H1 (cell line): ENCODE measurements at regions not wholly inside any gene's neighbourhood (a gene's known extent, or its start where the extent isn't known, plus 50 kb on each side); places are given as distances from the start of the nearest gene placed in this dataset.

Source experiments
- CBX5 ChIP-seq: fragments of 300-800, 300-1000 bp; sonication (generic); IDR thresholded peaks from 2 replicates; pipeline ENCODE4 v1.7.1; 2016; ENCODE audit warnings: antibody characterized with exemption, low read length, low read depth
- POLR2AphosphoS5 ChIP-seq: IDR thresholded peaks from 2 replicates; pipeline ENCODE4 v1.6.1; 2011; ENCODE audit warnings: low read depth, low read length
- TAF1 ChIP-seq: IDR thresholded peaks from 2 replicates; pipeline ENCODE4 v1.6.1; 2011; ENCODE audit warnings: mild to moderate bottlenecking, low read depth, low read length
- TF ChIP-seq, protein P1 (sequence below): IDR thresholded peaks from 2 replicates; pipeline ENCODE4 v1.6.1; 2012; ENCODE audit warnings: low read length, inconsistent platforms
- TF ChIP-seq, protein P2 (sequence below): IDR thresholded peaks from 2 replicates; pipeline ENCODE4 v1.6.1; 2012; ENCODE audit warnings: inconsistent platforms

DNA sequence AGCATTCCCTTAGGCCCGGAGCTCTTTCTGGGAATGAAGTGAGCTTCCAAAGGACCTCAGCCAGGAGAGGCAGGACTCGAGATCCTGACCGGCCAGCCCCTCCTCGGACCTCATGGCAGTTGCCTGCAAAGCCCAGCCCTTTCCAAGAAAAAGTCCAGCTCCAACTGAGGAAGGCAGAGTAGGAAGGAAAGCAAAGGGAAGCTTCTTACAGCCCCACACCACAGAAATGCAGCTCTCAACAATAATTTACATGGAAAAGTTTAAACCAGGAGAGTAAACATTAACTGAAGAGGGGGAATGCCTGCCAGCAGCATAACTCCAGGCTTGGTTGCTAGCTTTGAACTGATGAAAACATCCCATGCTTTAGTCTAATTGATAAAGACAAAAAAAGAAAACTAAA is 153.9 kb upstream of the PFKP start (continued):
- TF ChIP-seq, protein P1, sequence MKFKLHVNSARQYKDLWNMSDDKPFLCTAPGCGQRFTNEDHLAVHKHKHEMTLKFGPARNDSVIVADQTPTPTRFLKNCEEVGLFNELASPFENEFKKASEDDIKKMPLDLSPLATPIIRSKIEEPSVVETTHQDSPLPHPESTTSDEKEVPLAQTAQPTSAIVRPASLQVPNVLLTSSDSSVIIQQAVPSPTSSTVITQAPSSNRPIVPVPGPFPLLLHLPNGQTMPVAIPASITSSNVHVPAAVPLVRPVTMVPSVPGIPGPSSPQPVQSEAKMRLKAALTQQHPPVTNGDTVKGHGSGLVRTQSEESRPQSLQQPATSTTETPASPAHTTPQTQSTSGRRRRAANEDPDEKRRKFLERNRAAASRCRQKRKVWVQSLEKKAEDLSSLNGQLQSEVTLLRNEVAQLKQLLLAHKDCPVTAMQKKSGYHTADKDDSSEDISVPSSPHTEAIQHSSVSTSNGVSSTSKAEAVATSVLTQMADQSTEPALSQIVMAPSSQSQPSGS = no peak
- no peak for TF ChIP-seq CBX5
- no peak for TF ChIP-seq TAF1
- TF ChIP-seq, protein P2, sequence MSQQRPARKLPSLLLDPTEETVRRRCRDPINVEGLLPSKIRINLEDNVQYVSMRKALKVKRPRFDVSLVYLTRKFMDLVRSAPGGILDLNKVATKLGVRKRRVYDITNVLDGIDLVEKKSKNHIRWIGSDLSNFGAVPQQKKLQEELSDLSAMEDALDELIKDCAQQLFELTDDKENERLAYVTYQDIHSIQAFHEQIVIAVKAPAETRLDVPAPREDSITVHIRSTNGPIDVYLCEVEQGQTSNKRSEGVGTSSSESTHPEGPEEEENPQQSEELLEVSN = no peak
- TF ChIP-seq POLR2AphosphoS5 = no peak
